Astrocyte of the spinal cord (primary cell): ENCODE measurements at regions not wholly inside any gene's neighbourhood (a gene's known extent, or its start where the extent isn't known, plus 50 kb on each side); places are given as distances from the start of the nearest gene placed in this dataset.

Source experiments
- DNase-seq: peaks from one replicate; pipeline ENCODE4 v3.0.0; 2011; ENCODE audit warnings: low read depth, low spot score
- H3K4me3 ChIP-seq: 2 replicates; pipeline ENCODE4 v1.5.1; 2011; ENCODE audit warnings: low read depth, mild to moderate bottlenecking, low read length, moderate library complexity
- CTCF ChIP-seq: IDR thresholded peaks from 2 replicates; pipeline ENCODE4 v1.5.1; 2012; ENCODE audit warnings: low read depth, mild to moderate bottlenecking, low read length, inconsistent platforms
- in situ Hi-C: cut with HindIII; loops from 2 replicates; pipeline ENCODE4 v1.10.0; 2017; ENCODE audit warnings: low sequenced_read_pairs

- H3K4me3 ChIP-seq = no peak overlapping the region
- DNase-seq = no peak
- in situ Hi-C loops = no loop called here
- TF ChIP-seq CTCF = no peak
Measured at GRCh38 chr2:58425368-58425767, 184.2 kb upstream of the FANCL start.

- in situ Hi-C loops = no loop called here
- no peak for TF ChIP-seq CTCF
- no peak for DNase-seq
- H3K4me3 ChIP-seq = no peak overlapping the region
Measured at GRCh38 chr2:58419983-58420382, 178.9 kb upstream of the FANCL start.

- H3K4me3 ChIP-seq = no peak overlapping the region
- no peak for TF ChIP-seq CTCF
- no peak for DNase-seq
- in situ Hi-C loops = no loop called here
Measured at GRCh38 chr2:58416696-58417095, 175.6 kb upstream of the FANCL start.

GRCh38 chr2:58414506-58414905 is 173.4 kb upstream of the FANCL start:
- no peak for DNase-seq
- H3K4me3 ChIP-seq = no peak overlapping the region
- TF ChIP-seq CTCF = no peak
- in situ Hi-C loops = no loop called here

- no peak for DNase-seq
- no peak overlapping the region for H3K4me3 ChIP-seq
- TF ChIP-seq CTCF = no peak
- in situ Hi-C loops = no loop called here
Measured at GRCh38 chr2:58410549-58410948, 169.4 kb upstream of the FANCL start.

GRCh38 chr2:58407487-58407886 is 166.4 kb upstream of the FANCL start:
- DNase-seq = no peak
- in situ Hi-C loops = no loop called here
- H3K4me3 ChIP-seq = no peak overlapping the region
- no peak for TF ChIP-seq CTCF

GRCh38 chr2:58405341-58405740 is 164.2 kb upstream of the FANCL start:
- in situ Hi-C loops = no loop called here
- no peak for DNase-seq
- H3K4me3 ChIP-seq = no peak overlapping the region
- no peak for TF ChIP-seq CTCF
